Tibial nerve (tissue), 4 donors: ENCODE measurements at regions not wholly inside any gene's neighbourhood (a gene's known extent, or its start where the extent isn't known, plus 50 kb on each side); places are given as distances from the start of the nearest gene placed in this dataset.
"Not testable (repeated sequence)": the region's sequence is repeated elsewhere in the genome, so short reads cannot be mapped to it uniquely, and the experiment has no call there.

ENCODE experiments used
- DNase-seq, 2 donors: peaks; one replicate each; pipeline ENCODE4 v3.0.0-alpha.2; 2019; ENCODE audit warnings: low spot score in 2 of 2
- H3K27ac ChIP-seq, 4 donors: fragments of 200-600 bp; sonication (generic) in 3 of 4; one replicate each; pipeline ENCODE4 v1.5.1; 2017 to 2019; ENCODE audit warnings: mild to moderate bottlenecking in 1 of 4
- H3K27me3 ChIP-seq, 2 donors: fragments of 200-600 bp; sonication (generic) in 1 of 2; one replicate each; pipeline versions ENCODE4 v1.5.1 to v1.6.0; 2017 to 2019
- H3K36me3 ChIP-seq, 3 donors: fragments of 200-600 bp; sonication (generic); one replicate each; pipeline ENCODE4 v1.5.1; 2018 to 2019
- H3K4me1 ChIP-seq, 4 donors: fragments of 200-600 bp; sonication (generic) in 3 of 4; one replicate each; pipeline ENCODE4 v1.5.1; 2017 to 2019
- H3K4me3 ChIP-seq, 4 donors: fragments of 200-600 bp; sonication (generic) in 3 of 4; one replicate each; pipeline ENCODE4 v1.5.1; 2017 to 2019; ENCODE audit warnings: mild to moderate bottlenecking in 1 of 4, moderate library complexity in 1 of 4
- H3K9me3 ChIP-seq, 4 donors: fragments of 200-600 bp; sonication (generic) in 3 of 4; one replicate each; pipeline ENCODE4 v1.5.1; 2017 to 2019
- EP300 ChIP-seq, 2 donors: sonication (generic); formaldehyde crosslinking; IDR thresholded peaks; one replicate each; pipeline ENCODE4 v1.6.1; 2017; ENCODE audit warnings: antibody characterized with exemption in 2 of 2, mild to moderate bottlenecking in 1 of 2
- POLR2A ChIP-seq, 2 donors: fragments of 450-650 bp; IDR thresholded peaks; one replicate each; pipeline ENCODE4 v1.6.1; 2017; ENCODE audit warnings: antibody characterized with exemption in 2 of 2, mild to moderate bottlenecking in 2 of 2, moderate library complexity in 2 of 2
- WGBS, 2 donors: methylation state at CpG; one replicate each; pipeline ENCODE4 v1.1.5; 2018; 5-methylcytosine and 5-hydroxymethylcytosine counted together
- TF ChIP-seq, protein P1 (sequence below), 5 experiments: fragments of 200-600 bp in 3 of 5; fragments of 450-650 bp in 2 of 5; sonication (generic) in 3 of 5; IDR thresholded peaks; one replicate each; pipeline ENCODE4 v1.5.1; 2016 to 2019; ENCODE audit warnings: antibody characterized with exemption in 5 of 5, mild to moderate bottlenecking in 3 of 5, moderate library complexity in 2 of 5

DNA sequence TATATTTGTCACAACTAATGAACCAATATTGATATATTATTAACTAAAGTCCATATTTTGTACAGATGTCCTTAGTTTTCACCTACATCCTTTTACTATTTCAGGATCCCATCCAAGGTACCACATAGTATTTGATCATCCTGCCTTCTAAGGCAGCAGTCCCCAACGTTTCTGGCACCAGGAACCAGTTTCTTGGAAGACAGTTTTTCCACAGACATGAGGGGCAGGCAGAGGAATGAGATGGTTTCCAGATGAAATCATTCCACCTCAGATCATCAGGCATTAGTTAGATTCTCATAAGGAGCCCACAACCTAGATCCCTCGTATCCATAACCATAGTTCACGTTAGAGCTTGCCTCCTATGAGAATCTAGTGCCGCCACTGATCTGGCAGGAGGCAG, 82.8 kb upstream of the BCL2L14 start:
- no peaks in the 10 kb centered on the region for H3K27me3 ChIP-seq
- H3K4me1 ChIP-seq: no peaks in the 10 kb centered on the region
- H3K9me3 ChIP-seq: no peaks in the 10 kb centered on the region
- H3K4me3 ChIP-seq: no peak overlapping the region
- WGBS, 2 donors: 75 to 81% methylated on average over 4 of the region's 4 CpGs
- TF ChIP-seq POLR2A (IDR thresholded peaks at IDR 0.05) (no peak), EP300 (IDR thresholded peaks at IDR 0.05) (no peak)
- TF ChIP-seq, protein P1, sequence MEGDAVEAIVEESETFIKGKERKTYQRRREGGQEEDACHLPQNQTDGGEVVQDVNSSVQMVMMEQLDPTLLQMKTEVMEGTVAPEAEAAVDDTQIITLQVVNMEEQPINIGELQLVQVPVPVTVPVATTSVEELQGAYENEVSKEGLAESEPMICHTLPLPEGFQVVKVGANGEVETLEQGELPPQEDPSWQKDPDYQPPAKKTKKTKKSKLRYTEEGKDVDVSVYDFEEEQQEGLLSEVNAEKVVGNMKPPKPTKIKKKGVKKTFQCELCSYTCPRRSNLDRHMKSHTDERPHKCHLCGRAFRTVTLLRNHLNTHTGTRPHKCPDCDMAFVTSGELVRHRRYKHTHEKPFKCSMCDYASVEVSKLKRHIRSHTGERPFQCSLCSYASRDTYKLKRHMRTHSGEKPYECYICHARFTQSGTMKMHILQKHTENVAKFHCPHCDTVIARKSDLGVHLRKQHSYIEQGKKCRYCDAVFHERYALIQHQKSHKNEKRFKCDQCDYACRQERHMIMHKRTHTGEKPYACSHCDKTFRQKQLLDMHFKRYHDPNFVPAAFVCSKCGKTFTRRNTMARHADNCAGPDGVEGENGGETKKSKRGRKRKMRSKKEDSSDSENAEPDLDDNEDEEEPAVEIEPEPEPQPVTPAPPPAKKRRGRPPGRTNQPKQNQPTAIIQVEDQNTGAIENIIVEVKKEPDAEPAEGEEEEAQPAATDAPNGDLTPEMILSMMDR (IDR thresholded peaks at IDR 0.05): no peak
- H3K36me3 ChIP-seq: no peaks in the 10 kb centered on the region
- no peak for DNase-seq
- H3K27ac ChIP-seq: no peak overlapping the region

DNA sequence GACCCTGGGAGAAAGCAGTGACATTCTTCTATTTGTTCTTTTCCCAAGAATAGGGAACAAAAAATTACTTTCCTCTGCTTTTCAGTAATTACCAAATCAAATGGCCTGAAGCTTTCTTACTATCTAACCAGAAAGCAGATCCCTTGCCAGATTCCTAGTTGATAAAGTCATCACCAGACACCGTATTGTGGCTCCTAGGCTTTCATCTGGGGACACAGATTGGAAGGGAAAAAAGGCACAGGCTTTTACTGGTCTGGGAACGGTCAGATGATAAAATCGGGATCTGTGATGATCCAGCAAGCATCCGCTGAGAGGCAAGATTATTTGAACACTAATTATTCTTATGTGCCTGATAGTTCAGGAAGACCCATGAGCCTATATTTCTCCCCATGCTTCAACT, 79.1 kb upstream of the BCL2L14 start:
- 63 to 71% methylated on average over 4 of the region's 4 CpGs for WGBS, 2 donors
- no peaks in the 10 kb centered on the region for H3K36me3 ChIP-seq
- H3K9me3 ChIP-seq: no peaks in the 10 kb centered on the region
- no peaks in the 10 kb centered on the region for H3K27me3 ChIP-seq
- H3K4me1 ChIP-seq: no peaks in the 10 kb centered on the region
- TF ChIP-seq, protein P1 (IDR thresholded peaks at IDR 0.05): no peak
- TF ChIP-seq EP300 (IDR thresholded peaks at IDR 0.05) (no peak), POLR2A (IDR thresholded peaks at IDR 0.05) (no peak)
- no peak overlapping the region for H3K4me3 ChIP-seq
- no peak overlapping the region for H3K27ac ChIP-seq
- no peak for DNase-seq

DNA sequence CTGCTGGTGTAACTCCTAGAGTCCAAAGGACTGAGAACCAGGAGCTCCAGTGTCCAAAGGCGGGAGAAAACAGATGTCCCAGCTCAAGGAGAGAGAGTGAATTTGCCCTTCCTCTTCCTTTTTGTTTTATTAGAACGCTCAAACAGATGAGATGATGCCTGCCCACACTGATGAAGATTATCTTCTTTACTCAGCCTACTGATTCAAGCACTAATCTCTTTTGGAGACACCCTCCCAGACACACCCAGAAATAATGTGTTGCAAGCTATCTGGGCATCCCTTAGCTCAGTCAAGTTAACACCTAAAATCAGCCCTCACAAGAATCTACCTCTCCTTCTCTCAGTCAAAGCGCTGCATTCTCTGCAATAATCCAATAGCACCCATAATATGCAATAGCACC, 78.2 kb upstream of the BCL2L14 start:
- no peak for DNase-seq
- H3K4me1 ChIP-seq: no peaks in the 10 kb centered on the region
- WGBS, 2 donors: 94 to 99% methylated on average over 3 of the region's 3 CpGs
- TF ChIP-seq POLR2A (IDR thresholded peaks at IDR 0.05) (no peak), EP300 (IDR thresholded peaks at IDR 0.05) (no peak)
- TF ChIP-seq, protein P1 (IDR thresholded peaks at IDR 0.05): no peak
- H3K4me3 ChIP-seq: no peak overlapping the region
- no peak overlapping the region for H3K27ac ChIP-seq
- no peaks in the 10 kb centered on the region for H3K27me3 ChIP-seq
- H3K9me3 ChIP-seq: no peaks in the 10 kb centered on the region
- no peaks in the 10 kb centered on the region for H3K36me3 ChIP-seq

DNA sequence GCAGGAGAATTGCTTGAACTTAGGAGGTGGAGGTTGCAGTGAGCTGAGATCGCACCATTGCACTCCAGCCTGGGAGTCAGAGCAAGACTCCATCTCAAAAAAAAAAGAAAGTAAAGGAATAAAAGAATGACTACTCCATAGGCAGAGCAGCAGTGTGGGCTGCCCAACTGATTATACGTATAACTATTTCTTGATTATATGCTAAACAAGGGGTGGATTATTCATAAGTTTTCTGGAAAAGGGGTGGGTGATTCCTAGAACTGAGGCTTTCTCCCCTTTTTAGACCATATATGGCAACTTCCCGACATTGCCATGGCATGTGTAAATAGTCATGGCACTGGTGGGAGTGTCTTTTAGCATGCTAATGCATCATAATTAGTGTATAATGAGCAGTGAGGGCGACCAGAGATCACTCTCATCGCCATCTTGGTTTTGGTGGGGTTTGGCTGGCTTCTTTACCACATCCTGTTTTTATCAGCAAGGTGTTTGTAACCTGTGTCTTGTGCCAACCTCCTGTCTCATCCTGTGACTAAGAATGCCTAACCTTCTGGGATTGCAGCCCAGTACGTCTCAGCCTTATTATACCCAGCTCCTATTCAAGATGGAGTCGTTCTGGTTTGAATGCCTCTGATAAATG, 72.3 kb upstream of the BCL2L14 start:
- not testable (repeated sequence) for H3K4me3 ChIP-seq, H3K27me3 ChIP-seq, DNase-seq, H3K4me1 ChIP-seq, H3K9me3 ChIP-seq, H3K36me3 ChIP-seq, H3K27ac ChIP-seq
- 76 to 81% methylated on average over 7 of the region's 7 CpGs for WGBS, 2 donors

DNA sequence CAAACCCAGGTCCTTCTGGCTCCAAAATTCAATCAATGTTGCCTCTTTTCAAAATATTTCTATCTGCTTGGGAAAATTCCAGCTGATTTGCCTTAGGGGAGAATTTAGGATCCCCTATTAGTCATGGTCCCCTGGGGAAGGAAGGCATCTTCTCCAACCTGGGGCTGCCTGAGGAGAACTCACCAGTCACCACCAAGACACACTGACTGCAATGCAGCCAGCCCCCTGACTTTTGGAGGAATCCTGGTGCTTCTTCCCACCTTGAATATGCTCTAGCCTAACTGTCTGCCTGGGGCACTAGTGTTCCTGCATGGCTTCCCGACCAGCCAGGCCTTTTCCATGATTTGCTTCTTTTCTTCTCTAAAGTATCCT, 71.8 kb upstream of the BCL2L14 start:
- Histone ChIP-seq H3K27ac (no peak overlapping the region), H3K9me3 (no peaks in the 10 kb centered on the region), H3K4me3 (no peak overlapping the region), H3K27me3 (no peaks in the 10 kb centered on the region), H3K36me3 (no peaks in the 10 kb centered on the region), H3K4me1 (no peaks in the 10 kb centered on the region)
- no peak for DNase-seq
- TF ChIP-seq, protein P1 (IDR thresholded peaks at IDR 0.05): no peak
- no peak for TF ChIP-seq EP300 (IDR thresholded peaks at IDR 0.05)
- TF ChIP-seq POLR2A (IDR thresholded peaks at IDR 0.05): no peak
- WGBS, 2 donors: 84 to 95% methylated on average over 1 of the region's 1 CpG

DNA sequence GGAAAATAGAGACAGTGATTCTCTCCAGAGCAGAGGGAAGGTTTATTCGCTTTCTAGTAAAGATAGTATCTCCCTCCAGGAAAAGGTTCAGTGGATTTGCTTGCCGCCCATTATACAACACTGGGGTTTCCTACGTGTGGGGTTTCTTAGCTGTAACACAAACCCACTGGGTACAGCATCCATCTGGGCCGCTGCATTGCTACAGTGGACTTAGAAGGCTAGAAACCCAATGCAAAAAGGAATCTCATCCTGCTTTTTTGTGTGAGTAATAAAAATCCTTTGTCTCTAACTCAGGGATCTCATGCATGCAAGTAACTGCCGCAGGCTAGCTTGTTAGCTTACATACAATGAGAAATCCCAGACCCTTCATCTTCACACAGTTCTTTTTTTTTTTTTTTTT, 67.1 kb upstream of the BCL2L14 start:
- WGBS, 2 donors: 82 to 89% methylated on average over 5 of the region's 5 CpGs
- TF ChIP-seq POLR2A (IDR thresholded peaks at IDR 0.05) (no peak), EP300 (IDR thresholded peaks at IDR 0.05) (no peak)
- TF ChIP-seq, protein P1 (IDR thresholded peaks at IDR 0.05): no peak
- Histone ChIP-seq H3K4me3 (no peak overlapping the region), H3K27me3 (no peaks in the 10 kb centered on the region), H3K27ac (no peak overlapping the region), H3K36me3 (no peaks in the 10 kb centered on the region), H3K4me1 (peaks cover 0 to 2% (median 0%) of the 10 kb centered on the region in 4 donors), H3K9me3 (no peaks in the 10 kb centered on the region)
- no peak for DNase-seq
